Transverse colon (tissue), 4 donors: ENCODE measurements at regions not wholly inside any gene's neighbourhood (a gene's known extent, or its start where the extent isn't known, plus 50 kb on each side); places are given as distances from the start of the nearest gene placed in this dataset.
A peak's percentile ranks its signal among the peaks of the same experiment; 100 is the strongest.

ENCODE experiments used
- CTCF ChIP-seq, 5 experiments: fragments of 200-600 bp in 3 of 5; fragments of 450-650 bp in 2 of 5; sonication (generic) in 3 of 5; IDR thresholded peaks; 1 replicate in 2 of 5; 2 replicates in 3 of 5; pipeline ENCODE4 v1.5.1; 2016 to 2017; ENCODE audit warnings: antibody characterized with exemption in 5 of 5, inconsistent platforms in 3 of 5, mild to moderate bottlenecking in 2 of 5, moderate library complexity in 1 of 5
- POLR2A ChIP-seq: fragments of 450-650 bp; IDR thresholded peaks from one replicate; pipeline ENCODE4 v1.6.1; 2016; ENCODE audit warnings: antibody characterized with exemption, mild to moderate bottlenecking, moderate library complexity
- POLR2AphosphoS5 ChIP-seq, 3 donors: sonication (generic); formaldehyde crosslinking; IDR thresholded peaks; one replicate each; pipeline ENCODE4 v1.6.1; 2016; ENCODE audit warnings: antibody characterized with exemption in 3 of 3

- TF ChIP-seq POLR2A (no peak), CTCF (IDR thresholded peaks at IDR 0.05) (peak in 2 of 5 experiments; percentile 9 to 15), POLR2AphosphoS5 (IDR thresholded peaks at IDR 0.05) (no peak)
Measured at GRCh38 chrX:42678133-42678532, 99.8 kb downstream of the PPP1R2C start.
